NCI-H146 treated with DMSO at 0.1 percent for 48 hours (cell line): ENCODE measurements at regions not wholly inside any gene's neighbourhood (a gene's known extent, or its start where the extent isn't known, plus 50 kb on each side); places are given as distances from the start of the nearest gene placed in this dataset.

ENCODE experiments used
- DNase-seq: peaks from one replicate; lab custom pipeline; 2025; ENCODE audit not compliant: unreplicated experiment; lab: John Stamatoyannopoulos, UW

DNA sequence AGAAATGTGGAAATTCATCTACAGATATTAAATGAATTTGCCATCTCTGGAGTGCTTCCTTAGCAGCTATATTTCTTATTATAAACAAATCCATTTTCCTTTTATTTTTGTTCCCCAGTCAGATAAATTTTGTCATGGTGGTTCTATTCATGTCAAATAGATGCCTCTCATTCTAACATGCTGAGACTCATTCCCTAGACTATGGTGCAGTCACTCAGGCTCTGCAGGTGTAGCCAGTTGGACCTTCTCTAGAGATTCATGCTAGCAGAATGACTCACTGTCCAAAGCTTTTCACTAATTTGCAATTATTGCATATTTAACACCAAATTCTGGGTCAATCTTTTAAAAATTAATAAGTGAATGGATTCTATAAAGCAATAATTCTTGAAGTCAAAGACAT is 1392.7 kb downstream of the PCDH7 start:
- no peak for DNase-seq

DNA sequence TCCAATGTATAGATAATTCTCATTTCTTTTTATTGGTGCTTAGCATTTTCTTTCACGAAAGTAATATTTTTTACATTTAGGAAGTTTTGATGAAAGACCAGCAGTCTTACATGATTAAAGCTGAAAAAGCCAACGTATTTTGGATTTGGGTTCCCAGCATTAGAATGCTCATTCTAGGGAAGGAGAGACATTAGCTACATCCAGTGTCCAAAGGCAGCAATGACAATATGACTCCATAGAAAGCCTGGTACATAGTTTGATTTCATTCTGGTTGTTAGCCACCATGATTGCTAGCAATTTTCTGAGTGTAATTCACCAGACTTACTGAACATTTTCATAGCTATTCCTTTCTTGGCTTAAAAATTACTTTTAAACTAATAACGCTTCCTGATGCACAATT is 1397.5 kb downstream of the PCDH7 start:
- DNase-seq: no peak

- DNase-seq: no peak
These were observed 1399.7 kb downstream of the PCDH7 start for GRCh38 chr4:32119907-32120306.

- DNase-seq: no peak
These were observed 1408.4 kb downstream of the PCDH7 start for GRCh38 chr4:32128549-32128948.

- DNase-seq: no peak
These were observed 1409.8 kb downstream of the PCDH7 start for GRCh38 chr4:32129967-32130366.

- no peak for DNase-seq
These were observed 1413.0 kb downstream of the PCDH7 start for GRCh38 chr4:32133141-32133540.

- no peak for DNase-seq
These were observed 1413.6 kb downstream of the PCDH7 start for GRCh38 chr4:32133734-32134133.

- DNase-seq: no peak
These were observed 1415.5 kb downstream of the PCDH7 start for GRCh38 chr4:32135642-32136041.

GRCh38 chr4:32136081-32136787 is 1416.1 kb downstream of the PCDH7 start:
- no peak for DNase-seq

GRCh38 chr4:32140636-32141035 is 1420.5 kb downstream of the PCDH7 start:
- DNase-seq: peak; percentile 50

GRCh38 chr4:32142075-32142474 is 1421.9 kb downstream of the PCDH7 start:
- DNase-seq: no peak

DNA sequence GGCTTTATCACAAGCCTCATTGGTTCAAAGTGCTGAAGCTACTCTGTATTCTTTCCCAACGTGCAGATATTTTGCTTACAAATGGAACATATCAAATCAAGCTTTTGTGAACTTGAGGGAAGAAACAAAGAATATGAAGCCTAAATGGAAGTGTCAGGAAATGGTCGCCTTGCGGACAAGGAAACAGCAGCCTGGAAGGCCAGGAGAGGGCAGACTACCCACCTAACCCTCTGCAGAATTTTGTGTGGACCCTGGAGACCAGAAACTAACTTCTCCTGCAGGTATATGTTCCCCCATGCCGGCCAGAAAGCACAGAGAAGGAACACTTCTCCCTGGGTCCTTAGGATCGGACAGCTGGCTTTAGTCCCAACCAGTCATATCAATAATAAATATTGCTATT is 1425.8 kb downstream of the PCDH7 start:
- DNase-seq: no peak

DNA sequence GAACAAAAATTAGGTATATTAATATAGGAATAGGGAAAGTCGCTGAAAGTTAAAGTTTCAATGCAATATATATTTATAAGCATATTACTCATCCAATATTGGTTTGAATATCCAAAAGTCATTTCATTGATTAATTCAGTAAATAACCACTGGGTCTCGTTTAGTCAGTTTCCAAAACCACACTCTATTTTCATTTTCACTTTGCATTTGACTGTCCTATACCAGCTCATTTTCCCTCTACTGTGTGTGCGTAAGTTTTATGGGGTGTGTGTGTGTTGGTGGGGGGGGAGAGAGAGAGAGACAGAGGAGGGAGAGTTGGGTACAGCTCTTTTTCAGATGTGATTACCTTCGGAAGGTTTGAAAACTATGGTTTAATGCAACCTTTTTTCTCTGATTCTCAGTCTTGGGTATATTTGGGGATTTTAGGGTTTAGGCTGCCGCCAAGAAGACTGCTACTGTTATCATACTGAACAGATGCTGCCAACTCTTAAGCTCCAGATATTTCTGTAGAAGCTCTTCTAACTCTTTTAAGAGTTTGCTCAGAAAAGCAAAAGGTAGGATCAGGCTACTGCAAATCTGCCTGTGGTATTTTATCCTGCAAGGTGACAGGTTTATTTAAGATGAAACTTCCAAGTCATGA is 1427.4 kb downstream of the PCDH7 start:
- no peak for DNase-seq

- DNase-seq: no peak
These were observed 1428.0 kb downstream of the PCDH7 start for GRCh38 chr4:32148111-32148666.

DNA sequence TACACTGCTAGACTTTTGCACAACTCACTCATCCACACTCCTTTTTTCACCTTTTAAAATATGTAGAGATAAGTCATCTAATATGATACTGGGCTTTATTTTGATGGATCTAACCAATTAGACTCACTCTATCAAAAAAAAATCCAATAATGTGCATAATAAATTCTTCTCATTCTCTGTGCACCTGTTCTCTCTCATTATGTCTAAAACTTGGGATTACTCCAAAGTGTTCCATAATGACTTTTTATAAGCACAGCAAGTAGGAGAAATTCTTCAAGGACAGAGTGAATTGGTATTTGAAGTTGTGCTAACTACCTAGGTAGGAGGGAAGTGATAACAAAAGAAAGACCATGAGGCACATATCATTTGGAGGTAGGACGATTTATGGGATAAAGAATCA is 1438.8 kb downstream of the PCDH7 start:
- DNase-seq: no peak

DNA sequence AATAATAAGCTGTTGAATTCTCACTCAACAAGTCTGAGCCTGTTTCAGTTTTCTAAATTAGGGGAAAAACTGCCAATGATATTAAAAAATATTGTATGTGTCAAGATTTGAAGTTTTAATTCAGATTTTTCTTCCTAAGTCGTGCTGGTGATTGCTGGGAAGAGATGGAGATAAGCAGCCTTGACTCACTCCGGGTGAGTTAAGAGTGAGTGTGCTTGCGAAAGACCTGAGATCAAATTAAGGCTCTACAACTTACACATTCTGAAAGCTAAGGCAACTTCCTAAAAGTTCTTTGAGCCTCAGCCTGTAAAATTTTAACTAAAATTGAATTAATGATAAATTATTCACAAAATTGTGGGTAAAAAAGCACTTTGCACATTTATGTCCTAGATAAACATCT is 1441.2 kb downstream of the PCDH7 start:
- DNase-seq: no peak

DNA sequence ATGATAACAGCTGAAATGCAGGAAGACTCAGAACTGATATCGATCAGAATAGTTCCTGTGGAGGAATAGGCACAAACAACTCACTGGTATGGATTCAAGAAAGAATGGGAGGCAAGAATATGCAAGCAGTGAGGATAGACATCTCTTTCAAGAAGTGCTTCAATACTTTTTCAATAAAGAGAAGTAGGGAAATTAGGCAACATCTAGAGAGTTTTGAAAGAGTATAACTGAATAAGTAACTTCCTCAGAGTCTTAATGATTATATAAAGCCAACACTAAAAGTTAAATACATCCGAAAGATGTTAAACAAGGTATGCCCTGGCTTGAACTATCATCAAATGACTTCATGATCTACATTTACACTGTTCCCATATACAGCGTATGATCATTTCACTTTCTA is 1443.0 kb downstream of the PCDH7 start:
- DNase-seq: no peak

- no peak for DNase-seq
These were observed 1449.7 kb downstream of the PCDH7 start for GRCh38 chr4:32169841-32170240.

DNA sequence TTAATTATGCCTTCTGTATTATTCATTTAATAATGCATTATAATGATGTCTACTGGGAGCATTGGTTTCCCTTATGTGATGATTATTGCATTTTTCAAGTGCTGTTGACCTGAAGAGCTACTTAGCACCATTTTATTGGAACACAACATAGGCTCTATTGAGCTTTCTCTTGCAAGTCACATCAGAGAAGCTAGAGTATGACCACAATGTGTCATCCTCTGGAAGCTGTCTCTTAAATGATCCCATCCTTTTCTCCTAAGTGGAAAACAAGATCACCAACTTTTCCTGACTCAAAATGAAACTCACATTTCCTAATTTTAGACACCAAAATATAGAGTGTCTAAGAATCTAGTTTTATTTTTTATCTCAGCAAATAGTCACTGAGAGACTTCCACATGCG is 1451.9 kb downstream of the PCDH7 start:
- DNase-seq: no peak

DNA sequence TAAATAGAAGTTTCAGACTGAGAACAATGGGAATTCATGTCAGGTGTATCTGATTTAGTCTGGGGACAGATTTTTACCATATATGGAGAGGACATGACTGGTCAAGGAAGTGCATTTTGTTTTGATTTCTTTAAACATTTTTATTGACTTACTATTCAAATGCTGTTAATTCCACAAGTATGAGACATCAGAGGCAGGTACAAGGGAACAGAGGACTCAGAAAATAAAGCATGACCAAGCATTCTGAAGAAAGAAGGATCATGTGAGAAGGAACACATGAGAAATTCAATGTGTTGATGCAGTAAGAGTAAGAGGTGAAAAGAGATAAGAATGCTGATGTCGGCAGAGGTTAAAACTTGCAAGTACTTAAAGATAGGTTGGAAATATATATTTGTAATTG is 1452.6 kb downstream of the PCDH7 start:
- DNase-seq: no peak

GRCh38 chr4:32180086-32180485 is 1459.9 kb downstream of the PCDH7 start:
- DNase-seq: no peak

DNA sequence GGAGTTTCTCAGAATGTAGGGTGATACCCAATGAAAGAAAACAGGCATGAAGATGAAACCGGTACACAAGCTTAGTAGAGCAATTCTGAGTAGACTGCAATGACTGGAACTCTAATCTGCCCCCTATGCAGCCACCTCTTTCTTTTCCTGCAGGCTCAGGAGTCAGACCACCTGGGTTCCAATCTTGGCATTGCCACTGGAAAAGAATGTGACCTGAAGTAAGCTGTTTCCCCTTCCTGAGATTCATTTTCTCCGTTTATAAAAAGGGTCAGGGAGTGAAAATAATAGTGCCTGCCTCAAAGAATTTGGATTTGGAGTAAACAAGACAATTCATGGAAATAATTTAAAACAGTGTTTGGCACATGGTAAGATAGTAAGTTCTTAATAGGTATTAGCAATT is 1464.0 kb downstream of the PCDH7 start:
- no peak for DNase-seq

- no peak for DNase-seq
These were observed 1469.0 kb downstream of the PCDH7 start for GRCh38 chr4:32189130-32189529.
